Inflammatory macrophage treated with lipopolysaccharide for 1 hour (primary cell): ENCODE measurements at regions not wholly inside any gene's neighbourhood (a gene's known extent, or its start where the extent isn't known, plus 50 kb on each side); places are given as distances from the start of the nearest gene placed in this dataset.

ENCODE experiments used
- DNase-seq, 2 donors: peaks; one replicate each; pipeline ENCODE4 v3.0.0-alpha.2; 2020 to 2022

DNA sequence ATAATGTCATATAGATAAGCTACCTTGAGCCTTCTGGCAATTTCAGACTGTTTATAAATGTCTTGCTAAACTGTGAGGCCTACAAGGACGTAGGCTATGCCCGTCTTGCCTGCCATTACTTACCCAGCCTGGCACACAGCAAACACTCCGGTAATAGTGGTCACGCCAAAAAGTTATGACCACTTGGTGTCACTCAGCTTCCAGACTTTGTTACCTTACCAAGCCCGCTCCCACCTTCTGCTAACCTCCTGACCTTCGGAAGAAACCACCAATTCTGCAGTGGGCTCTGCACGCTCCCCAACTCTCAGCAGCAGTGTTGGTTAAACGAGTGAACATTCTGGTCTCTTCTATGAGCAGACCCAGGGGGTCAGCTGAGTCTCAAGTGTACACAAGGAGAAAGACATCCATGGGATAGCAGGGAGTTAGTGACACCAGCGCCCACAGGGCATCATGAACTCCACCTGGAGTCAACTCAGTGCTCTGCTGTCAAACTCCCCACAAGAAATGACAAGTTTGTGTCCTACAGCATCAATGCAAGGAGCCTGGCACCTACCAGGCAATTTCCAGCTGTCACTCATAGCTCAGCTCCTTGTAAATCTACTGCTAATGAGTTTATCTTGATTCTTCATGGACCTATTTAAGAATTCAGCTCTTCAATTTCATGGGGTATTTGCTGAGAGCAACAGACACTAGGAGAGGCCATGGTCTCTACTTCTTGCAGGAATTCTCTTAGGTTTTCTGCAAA is 119.9 kb downstream of the TTLL2 start:
- no peak for DNase-seq

DNA sequence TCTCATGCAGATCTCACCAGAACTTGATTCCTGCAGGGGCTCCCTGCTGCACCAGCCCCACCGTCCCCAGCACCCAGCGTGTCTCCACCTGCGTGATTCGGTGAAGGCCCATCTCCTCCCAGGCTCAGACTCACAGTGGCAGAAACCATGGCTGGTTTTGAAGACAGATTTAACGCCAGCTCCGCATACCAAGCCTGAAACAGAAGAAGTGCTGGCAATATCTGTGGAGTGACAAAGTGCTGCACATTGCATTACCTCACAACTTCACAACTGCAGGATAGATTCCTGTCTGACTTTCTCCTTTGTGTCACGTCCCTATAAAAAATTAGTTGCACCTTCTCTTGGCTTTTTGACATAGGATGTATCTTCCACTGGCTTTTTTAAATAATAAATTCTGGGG is 120.7 kb downstream of the TTLL2 start:
- no peak for DNase-seq

DNA sequence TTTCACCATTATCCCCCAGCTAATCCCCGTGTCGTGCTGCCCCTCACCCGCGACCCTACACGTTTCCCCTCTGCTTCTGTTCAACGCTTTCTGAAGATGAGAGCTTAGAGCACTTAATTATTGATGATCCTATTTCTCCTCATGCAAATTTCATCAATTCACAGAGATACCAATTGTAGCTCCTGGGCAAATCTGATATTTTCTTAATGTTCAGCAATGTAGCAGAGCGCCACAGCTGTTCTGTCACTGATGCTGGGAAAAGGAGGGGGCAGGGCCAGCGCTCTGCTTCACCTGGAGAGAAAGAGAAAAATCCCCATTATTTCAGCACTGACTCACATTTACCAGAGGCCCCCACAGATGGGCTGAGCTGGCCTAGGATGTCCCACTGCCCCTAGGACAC is 121.2 kb downstream of the TTLL2 start:
- DNase-seq: no peak

DNA sequence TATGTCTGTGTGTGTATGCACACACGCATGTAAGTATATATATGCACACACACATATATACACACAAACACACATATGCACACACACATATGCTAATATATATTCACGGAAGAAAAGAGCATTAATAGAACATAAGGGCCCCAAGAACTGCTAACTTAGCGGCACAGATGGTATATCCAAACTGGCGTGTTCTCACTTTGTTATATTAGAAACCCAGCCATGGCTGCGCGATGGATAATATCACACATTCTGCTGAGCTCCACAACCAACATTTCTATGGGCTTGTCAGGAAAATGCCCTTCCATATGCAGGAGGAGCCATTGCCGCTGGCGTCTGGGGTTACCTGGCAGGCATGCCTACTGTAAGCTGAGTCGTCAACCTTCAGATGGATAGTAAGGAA is 122.1 kb downstream of the TTLL2 start:
- no peak for DNase-seq

DNA sequence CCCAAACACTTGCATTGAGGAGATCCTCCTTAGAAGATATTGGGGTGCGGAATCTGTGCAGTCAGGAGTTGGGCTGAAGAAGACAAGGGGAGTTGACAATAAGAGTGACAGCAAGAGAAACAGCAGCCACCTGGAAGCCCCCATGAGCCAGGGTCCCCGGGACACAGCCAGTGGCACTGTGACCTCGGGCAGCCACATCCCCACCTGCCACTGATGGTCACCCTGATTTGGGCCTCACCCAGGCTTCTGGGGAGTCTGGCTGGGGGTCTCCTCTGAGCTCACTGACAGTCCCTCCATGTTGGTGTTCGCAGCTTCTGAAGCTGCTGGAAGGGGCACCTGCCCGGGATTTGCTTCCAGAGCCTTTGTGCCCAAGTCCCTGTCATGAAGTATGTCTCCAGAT is 123.5 kb downstream of the TTLL2 start:
- DNase-seq: no peak

DNA sequence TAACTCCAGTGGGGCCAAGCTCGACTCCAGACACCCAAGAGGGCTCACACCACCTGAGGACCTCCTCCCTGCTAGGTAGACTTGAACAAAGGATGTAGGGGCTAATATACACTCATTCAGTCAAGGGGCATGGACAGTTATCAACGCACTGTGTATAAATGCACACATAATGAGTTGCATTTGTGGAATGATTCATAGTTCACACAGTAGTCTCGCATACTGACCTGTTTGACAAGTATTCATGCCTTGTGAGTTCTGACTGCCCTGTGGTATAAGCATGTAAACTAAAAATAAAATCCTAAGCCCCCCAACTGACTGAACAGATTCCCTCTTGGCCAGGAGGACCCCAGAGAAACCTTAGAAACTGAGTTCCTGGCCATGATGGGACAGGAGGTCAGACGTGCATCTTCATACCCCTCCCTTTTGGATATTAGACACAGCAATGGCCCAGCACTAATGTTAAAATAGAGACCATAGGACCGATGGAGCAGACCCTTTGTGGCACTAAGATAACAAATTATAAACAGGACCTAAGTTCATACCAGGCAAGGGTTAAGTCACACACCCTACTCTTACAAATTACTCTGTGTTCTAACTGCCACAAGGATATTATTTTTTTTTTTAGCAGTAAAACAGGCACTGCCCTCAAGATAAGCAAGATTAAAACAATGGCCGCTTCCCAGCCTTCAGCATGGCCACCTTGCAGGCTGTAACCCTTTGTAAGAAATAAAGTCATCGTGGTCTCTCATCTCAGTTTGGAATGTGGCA is 124.4 kb downstream of the TTLL2 start:
- no peak for DNase-seq

DNA sequence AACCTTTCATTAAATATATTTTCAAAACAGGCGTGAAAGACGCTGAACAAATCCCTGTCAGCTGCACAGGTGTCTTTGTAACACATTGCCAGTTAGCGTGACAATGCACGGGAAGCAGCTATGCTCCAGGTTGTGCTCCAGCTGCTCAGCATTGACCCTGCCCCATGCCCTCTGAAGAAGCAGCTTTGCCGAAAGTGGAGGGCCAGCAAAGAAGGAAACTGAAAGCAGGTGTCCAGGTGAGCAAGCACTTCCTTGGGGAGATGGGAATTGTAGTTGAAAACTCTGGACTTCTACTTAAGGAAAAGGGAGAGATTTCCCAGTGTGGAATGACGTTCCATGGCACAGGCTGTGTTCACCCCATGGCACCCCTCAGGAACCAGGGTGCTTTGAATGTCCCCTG is 125.7 kb downstream of the TTLL2 start:
- DNase-seq: no peak

DNA sequence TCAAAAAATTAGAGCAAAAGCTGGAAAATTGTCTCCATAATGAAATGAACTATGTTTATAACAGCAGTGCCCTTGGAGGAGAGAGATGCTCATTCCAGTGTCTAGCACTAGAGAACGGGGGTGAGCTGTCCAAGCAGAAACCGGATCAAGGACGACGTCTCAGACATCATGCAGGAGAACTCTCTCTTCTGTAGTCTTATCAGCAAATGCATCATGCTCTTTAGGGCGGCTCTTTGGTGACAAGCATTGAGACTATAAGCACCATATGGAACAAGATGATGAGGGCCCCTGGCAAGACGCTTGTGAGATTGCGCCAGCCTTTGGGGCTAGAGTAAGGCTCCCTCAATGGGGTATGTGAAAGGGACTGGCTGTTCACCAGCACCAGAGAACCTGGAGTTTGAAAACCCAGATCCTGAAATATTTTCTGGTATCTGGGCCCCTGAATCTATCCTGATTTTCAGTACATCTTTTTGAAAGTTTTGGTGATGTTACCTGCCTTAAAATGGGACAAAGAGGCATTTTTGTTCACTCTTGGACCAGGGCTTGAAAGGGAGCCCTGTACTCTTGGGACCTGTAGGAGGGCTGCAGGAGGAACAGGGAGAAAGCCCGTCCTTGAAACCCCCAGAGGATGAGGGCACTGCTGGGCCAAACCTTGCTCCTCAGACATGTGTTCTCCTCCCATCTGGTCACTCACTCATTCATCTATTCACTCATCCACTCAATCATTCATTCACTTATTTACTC is 127.6 kb downstream of the TTLL2 start:
- no peak for DNase-seq

DNA sequence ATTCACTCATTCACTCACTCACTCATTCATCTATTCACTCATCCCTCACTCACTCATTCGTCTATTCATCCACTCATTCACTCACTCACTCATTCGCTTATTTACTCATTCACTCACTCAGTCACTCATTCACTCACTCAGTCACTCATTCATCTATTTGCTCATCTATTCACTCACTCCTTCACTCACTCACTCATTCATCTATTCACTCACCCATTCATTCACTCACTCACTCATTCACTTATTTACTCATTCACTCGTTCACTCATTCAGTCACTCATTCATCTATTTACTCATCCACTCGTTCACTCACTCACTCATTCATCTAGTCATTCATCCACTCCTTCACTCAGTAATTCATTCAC is 128.2 kb downstream of the TTLL2 start:
- no peak for DNase-seq

DNA sequence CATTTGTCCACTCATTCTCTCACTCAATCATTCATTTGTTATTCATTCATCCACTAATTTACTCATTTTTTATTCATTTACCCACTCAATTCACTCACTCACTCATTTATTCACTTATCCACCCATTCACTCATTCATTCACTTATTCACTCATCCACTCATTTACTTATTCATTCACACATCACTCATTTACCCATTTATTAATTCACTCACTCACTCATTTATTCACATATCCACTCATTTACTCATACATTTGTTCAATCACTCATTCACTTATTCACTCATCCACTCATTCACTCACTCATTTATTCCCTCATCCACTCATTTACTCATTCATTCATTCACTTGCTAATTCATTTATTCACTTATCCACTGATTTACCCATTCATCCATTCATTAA is 129.1 kb downstream of the TTLL2 start:
- no peak for DNase-seq

DNA sequence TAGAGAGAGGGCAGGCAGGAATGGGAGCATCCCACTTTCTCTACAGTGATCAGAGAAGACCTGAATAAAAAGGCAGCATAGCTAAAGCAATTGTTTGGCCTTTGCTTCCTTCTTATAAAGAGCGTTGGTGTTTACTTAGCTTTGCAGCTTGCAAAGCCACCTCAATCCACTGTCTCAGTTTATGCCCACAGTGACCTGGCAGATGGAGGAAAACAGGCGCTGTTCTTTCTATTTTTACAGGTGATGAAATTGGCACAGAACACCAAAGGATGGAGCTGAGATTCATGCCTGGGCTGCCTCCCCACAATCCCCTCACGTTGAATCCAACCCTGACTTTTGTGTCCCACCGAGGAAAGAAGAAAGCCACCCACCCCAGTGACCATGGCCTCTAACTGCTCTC is 130.5 kb downstream of the TTLL2 start:
- no peak for DNase-seq

DNA sequence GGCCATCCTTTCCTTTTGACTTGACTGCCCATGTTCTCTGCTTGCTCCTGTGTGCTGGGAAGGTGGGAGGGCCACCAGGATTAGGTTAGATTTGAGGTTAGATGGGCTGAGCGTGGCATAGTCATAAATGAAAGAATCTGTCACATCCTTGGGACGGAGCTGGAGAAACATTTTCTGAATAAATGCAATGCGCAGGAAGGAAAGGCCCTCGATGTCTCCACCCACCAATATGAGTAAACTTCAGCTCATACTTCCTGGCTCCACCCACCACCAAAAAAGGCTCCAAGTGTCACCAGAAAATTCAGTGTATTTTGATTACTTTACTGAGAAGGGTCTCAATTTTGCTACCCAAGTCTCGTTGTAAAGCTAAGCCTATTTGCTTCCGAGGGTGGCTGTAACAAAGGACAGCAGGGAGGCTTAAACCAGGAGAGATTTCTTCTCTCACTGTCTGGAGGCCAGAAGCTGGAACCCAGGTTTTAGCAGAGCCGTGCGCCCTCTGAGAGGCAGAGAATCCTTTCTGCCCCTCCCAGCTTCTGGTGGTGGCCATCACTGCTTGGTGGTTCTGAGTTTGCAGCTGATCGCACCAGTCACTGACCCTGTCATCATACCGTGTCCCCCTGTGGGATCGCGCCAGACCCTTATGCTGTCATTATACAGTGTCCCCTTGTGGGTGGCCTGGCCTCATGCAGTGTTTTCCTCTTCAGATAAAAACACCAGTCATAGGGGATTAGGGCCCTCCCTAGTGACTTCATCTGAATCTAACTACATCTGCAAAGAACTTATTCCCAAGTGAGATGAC is 137.8 kb downstream of the TTLL2 start:
- no peak for DNase-seq

DNA sequence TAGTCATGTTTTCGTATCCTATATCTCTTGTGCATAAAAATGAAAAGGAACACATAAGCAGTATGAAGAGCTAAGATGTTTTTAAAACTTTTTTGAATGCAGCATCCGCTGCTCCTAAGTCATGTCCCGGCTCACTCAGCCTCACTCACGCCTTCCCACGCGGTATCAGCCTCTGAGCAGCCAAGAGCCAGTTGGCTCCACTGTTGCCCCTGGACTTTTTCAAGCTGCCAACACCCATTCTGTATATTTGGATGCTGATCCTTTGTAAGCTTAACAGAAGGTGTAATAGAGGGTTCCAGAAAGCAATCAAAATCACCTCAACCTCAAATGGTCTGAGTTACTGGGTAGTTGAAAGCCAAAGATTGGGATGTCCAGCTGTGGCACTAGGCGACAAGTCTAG is 139.3 kb downstream of the TTLL2 start:
- DNase-seq: no peak

DNA sequence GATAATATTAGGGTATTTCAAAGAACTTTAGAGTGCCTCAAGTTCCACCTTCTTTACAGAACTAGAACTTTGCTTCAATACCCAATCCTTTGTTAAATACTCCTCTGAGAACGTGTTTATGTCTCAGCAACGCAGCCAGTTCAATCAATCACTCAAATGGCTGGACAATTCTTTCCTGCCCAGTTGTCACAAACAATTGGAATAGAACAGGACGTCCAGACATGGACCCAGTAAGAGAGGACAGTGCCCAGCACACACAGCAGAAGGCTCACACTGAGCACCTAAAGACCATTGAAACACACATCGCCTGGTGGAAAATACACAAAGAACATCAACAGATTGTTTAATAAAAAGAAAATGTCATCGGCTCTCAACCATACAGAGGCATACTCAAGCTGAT is 140.6 kb downstream of the TTLL2 start:
- DNase-seq: no peak

DNA sequence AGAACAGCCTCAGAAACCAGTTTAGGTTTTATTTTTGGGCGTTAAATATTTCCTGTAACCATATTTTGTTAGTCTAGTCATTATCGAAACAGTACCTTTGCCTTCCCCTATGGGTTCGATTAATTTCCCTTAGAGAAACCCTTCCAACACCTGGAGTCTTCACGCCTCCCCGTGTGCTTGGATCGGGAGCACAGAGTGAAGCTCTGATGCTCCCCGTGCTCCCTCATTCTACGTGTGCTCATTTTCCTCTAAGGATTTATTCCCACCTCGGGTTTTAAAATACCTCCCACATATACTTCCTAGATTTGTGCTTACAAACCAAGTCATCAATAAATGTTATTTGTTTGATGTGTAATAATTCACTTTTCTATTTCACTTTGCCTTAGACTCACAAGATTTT is 142.4 kb downstream of the TTLL2 start:
- DNase-seq: no peak

DNA sequence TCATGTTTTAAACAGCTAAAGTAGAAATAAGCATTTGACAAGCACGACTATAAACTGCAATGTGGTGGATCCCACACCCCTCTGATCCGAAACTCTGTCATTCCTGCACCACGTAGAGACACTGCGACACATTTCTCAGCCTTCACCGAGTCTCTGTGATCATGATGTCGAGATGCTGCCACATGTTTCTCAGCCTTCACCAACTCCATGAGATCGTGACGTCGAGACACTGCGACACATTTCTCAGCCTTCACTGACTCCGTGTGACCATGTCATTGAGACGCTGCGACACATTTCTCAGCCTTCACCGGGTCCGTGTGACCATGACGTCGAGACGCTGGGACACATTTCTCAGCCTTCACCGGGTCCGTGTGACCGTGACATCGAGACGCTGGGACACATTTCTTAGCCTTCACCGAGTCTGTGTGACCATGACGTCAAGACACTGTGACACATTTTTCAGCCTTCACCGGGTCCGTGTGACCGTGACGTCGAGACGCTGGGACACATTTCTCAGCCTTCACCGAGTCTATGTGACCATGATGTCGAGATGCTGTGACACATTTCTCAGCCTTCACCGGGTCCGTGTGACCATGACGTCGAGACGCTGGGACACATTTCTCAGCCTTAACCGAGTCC is 143.0 kb downstream of the TTLL2 start:
- DNase-seq: no peak

DNA sequence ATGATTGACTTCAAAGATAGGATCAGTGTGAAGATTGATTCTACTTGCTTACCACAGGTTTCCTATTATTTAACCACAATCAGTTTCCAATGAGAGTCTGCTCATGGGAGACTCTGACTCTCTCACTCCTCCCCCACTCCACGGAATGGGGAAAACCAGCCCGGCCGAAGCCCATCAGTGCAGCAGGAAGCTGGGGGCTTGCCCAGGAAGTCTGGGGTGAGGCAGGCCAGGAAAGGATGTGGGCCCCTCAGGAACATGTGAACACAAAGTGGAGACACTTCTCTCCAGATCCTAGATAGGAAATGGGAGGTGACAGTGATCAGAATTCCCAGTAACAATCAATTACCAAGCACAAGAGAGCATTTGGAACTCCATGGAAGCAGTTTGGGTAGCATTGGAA is 144.2 kb downstream of the TTLL2 start:
- no peak for DNase-seq

DNA sequence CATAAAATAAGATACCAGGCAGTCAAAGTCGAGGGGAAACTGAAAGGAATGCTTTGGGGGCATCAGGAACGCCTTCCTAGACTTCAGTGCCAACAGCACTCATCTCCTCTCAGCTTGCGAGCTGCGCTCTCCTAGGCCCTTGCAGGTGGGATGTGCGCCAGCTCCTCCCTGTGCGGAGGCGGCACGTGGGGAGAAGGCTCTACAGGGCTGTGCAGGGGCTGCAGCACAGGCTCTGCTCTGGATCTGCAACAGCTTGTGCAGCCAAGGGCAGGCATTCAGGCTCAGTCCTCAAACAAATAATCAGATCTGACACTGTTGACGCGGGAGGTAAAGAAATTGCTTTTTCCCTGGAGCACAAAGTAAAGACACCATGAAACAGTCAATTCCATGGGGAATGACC is 144.8 kb downstream of the TTLL2 start:
- no peak for DNase-seq

DNA sequence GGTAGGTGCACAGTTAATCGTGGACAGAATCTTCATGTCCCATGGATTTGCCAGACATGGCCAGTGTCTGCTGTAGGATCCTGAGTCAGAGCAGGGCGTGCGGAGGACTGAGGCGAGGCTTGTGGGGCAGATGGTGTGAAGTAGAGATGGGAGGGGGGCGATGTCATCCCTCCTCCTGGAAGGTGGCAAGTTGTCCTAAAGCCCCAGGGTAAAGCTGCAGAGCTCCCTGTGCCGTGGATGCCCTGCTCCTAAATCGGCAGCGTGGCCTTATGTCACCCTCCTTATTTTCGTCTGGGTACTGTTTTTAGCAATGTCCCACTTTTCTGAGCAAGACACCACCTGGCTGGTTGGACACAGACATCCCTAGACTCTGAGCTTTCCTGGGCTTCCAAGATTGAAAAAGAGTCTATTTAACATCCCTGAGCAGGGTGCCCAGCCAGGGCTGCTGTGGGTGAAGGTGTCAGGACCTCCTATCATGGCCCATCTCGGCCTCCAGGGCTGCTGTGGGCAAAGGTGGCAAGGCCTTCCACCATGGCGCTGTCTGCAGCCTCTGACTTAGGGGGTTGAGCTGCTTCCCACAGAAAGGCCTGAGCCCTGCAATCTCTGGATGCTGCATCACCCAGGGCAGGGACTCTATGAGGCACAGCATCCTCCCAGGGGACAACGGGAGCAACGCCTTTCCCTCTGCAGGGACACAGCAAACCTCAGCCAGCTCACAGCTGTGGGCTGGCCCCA is 145.4 kb downstream of the TTLL2 start:
- no peak for DNase-seq

DNA sequence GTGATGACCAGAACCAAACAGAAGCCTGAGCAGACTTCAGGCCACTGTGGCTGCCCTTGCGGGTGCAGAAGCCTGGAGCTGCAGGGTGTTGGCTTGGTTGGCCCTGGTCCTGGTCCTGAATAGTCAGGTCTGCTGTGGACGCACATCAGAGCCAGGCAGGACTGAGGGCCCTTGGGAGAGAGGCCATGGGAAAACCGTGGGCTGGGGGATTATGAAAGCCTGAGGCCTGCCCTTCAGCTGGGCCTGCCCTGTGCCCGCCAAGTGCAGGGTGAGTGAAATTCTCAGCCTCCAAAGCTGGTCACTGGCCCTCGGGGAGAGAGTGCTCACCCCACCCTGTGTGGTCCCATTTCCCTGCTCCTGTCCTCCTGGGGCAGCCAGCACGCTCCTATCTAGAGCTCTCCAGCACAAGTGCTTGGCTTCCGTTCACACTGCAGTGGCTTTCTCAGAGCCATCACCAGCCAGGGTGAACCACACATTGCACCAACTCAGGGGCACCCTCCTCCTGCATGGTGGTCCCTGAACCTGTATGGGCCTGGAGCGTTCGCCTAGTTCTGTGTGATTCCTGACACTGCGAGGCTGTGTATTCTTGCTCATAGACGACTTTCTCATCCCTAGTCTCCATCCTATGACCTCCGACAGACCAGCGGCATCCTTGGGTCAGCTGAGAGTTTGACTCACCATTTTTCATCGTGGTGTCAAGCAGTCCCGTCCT is 146.1 kb downstream of the TTLL2 start:
- DNase-seq: no peak

DNA sequence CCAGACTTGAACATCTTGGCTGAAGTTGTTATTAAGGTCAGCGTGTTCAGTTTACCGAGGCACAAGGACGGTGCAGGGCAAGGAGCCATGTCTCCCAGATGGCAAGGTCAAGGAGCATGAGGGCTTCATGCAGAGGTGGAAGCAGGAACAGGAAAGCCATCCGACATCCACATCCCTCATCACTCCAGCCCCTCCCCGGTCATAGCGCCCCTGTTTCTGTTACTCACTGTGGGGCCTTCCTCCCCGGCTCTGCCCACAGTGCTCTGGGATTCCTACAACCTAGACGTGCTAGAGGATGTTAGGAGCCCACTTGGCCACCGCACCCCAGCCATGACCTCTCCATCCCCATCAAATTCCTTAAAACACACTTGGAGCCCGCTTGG is 146.7 kb downstream of the TTLL2 start:
- DNase-seq: no peak
